RWPE1 (cell line): ENCODE measurements at regions not wholly inside any gene's neighbourhood (a gene's known extent, or its start where the extent isn't known, plus 50 kb on each side); places are given as distances from the start of the nearest gene placed in this dataset.

ENCODE experiments used
- CTCF ChIA-PET: fragments of 350-600 bp; sonication (Branson Sonifier 250); formaldehyde crosslinking; extraction: SDS; loops from one replicate; lab custom pipeline; 2021; lab: Yijun Ruan, JAX
- POLR2A ChIA-PET: fragments of 400-600 bp; formaldehyde crosslinking; extraction: SDS; loops from one replicate; lab custom pipeline; 2020; ENCODE audit warnings: antibody characterized with exemption; ENCODE audit not compliant: low non-redundant PET; lab: Yijun Ruan, JAX
- DNase-seq: peaks from one replicate; pipeline ENCODE4 v3.0.0; 2012; ENCODE audit warnings: low spot score
- H3K27ac ChIP-seq: fragments of 450-650 bp; 2 replicates; pipeline ENCODE4 v1.5.1; 2017
- TF ChIP-seq, protein P1 (sequence below): fragments of 450-650 bp; conservative IDR thresholded peaks from 2 replicates; pipeline ENCODE4 v1.5.1; 2017; ENCODE audit warnings: low read depth, mild to moderate bottlenecking

DNA sequence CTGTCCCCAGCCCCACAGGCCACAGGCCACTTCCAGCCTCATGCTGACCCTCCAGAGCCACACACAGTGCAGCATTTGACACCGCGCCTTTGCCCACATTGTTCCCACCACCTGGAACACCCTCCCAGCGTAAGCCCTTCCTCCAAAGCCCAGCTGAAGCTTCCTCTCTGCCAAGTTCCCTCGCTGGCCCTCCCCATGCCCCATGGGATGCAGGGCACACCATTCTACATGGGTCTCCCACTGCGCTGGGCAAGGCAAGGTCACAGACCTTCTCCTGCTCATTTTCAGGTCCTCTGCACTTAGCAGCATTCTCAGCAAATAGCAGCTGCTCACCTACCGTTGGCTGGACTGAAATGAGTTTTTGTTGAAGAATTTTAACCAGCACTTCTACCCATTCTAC is 455.5 kb downstream of the EIPR1 start:
- CTCF ChIA-PET = no interaction called here
- TF ChIP-seq, protein P1, sequence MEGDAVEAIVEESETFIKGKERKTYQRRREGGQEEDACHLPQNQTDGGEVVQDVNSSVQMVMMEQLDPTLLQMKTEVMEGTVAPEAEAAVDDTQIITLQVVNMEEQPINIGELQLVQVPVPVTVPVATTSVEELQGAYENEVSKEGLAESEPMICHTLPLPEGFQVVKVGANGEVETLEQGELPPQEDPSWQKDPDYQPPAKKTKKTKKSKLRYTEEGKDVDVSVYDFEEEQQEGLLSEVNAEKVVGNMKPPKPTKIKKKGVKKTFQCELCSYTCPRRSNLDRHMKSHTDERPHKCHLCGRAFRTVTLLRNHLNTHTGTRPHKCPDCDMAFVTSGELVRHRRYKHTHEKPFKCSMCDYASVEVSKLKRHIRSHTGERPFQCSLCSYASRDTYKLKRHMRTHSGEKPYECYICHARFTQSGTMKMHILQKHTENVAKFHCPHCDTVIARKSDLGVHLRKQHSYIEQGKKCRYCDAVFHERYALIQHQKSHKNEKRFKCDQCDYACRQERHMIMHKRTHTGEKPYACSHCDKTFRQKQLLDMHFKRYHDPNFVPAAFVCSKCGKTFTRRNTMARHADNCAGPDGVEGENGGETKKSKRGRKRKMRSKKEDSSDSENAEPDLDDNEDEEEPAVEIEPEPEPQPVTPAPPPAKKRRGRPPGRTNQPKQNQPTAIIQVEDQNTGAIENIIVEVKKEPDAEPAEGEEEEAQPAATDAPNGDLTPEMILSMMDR = no peak
- POLR2A ChIA-PET = no interaction called here
- H3K27ac ChIP-seq = no peak overlapping the region
- DNase-seq = no peak

DNA sequence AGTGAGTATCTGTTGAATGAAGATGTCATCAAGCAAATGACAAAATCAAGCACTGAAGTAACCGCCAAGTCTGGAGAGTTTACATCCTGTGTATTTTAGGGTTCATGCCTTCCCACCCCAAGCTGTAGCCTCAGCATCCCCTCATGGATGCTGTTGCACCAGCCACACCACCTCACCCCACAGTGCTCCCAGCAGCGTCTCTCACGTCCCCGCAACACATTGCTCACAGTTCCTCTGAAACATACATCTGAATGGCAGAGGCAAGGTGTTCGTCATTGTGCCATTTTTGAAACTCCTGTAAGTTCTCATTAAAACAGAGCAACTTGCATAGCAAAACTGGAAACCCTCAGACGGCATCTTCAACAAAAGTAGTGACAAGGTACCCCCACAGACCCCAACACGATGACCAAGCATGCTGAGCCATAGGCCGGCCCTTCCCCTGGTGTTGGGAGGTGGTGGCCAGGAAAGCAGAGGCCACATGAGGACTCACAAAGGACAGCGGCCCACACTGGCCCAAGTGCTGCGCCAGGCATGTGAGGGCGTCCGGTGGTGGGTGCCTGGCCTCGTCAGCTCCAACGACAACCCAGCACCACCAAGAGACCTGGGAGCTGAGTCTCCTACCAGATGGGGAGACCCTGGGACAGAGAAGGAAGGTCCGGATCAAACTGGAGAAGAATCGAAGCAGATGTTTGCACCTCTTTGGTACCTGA is 456.5 kb downstream of the EIPR1 start:
- ChIA-PET CTCF (interaction anchor here (0.6 kb wide), 1 partner anchor 22 kb away, joined by 4 read pairs; no protein-coding TSS in a partner anchor), POLR2A (no interaction called here)
- no peak for DNase-seq
- TF ChIP-seq, protein P1 = no peak
- H3K27ac ChIP-seq = no peak overlapping the region

DNA sequence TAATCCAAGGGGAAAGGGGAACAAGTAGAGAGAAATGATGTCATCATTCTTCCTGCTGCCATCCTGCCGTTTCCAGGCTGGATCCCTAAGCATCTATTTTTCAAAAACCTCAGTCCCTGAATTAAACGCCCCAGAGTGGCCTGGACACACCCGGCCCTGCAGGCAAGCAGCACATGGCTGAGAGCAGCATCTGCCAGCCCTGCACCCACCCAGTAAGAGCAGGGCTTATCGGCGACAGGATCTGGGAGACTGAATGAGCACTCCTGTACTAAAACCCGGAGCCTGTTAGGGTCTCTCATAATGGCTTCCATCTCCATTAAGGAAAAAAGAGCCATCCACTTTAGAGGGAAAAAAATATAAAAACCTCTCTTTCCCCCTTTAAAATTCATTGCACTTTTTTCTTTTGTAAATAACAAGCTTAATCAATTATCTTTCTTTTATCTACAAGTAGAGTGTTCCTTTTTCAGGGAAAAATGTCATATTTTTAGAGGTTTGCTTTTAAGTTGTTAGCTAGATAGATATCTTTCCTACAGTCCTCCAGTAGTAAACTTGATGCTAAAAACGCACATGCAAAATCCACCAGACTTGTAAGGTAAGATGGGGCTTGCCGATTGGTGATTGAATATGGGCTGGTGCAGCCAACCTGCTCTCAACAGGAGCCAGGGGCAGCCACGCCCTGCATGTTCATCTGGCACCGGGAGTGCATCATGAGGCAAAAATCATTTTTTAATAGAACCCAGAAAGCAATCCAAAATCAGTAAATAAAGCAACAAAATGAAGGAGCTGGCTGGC is 457.8 kb downstream of the EIPR1 start:
- TF ChIP-seq, protein P1 = no peak
- H3K27ac ChIP-seq = no peak overlapping the region
- POLR2A ChIA-PET = no interaction called here
- CTCF ChIA-PET = interaction anchor here (0.6 kb wide), 1 partner anchor 232 kb away, joined by 3 read pairs; no protein-coding TSS in a partner anchor
- DNase-seq = no peak

DNA sequence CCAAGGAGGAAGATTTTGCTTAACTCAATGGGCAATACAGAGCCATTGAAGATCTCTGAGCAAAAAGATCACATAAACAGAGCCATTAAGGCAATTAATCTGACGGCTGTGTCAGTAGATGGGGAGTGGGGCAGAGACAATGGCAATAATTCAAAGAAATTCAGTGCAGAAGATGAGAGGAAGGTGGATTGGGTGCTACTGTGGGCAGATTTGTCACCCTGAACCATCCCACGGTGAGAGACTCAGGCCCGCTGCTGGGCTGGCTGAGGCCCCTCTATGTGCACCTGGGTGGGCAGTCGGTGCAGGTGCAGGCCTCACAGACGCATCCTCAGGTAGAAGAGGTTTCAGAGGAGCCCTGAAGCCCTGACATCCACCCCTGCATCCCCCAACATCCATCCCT is 458.6 kb downstream of the EIPR1 start:
- CTCF ChIA-PET = no interaction called here
- no peak for DNase-seq

DNA sequence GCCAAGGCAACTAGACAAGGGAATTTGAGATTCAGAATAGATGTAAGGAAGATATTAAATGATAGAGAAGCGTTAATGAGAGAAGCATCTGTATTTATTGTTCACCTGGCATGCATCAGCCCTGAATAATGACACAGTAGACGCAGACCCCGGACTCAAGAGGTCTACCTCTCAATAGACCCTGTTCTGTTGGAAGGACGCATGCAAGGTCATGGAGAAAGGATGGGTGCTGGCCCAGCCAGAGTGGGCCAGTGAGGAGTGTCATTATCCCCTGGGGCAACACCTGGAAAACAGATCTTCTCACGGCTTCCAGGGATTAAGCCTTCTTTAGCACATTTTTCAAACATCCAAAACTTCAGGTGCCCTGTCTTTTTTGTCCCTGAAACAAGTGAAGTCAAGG is 461.0 kb downstream of the EIPR1 start:
- CTCF ChIA-PET = interaction anchor here (0.7 kb wide), 1 partner anchor 42 kb away, joined by 4 read pairs; no protein-coding TSS in a partner anchor
- DNase-seq = no peak
- H3K27ac ChIP-seq = no peak overlapping the region
- POLR2A ChIA-PET = interaction anchor here (0.6 kb wide), 1 partner anchor 253 kb away, joined by 3 read pairs; no protein-coding TSS in a partner anchor
- TF ChIP-seq, protein P1 = no peak

More for the DNA sequence above, 458.6 kb downstream of the EIPR1 start:
- POLR2A ChIA-PET = no interaction called here
- TF ChIP-seq, protein P1 = no peak
- H3K27ac ChIP-seq = no peak overlapping the region

DNA sequence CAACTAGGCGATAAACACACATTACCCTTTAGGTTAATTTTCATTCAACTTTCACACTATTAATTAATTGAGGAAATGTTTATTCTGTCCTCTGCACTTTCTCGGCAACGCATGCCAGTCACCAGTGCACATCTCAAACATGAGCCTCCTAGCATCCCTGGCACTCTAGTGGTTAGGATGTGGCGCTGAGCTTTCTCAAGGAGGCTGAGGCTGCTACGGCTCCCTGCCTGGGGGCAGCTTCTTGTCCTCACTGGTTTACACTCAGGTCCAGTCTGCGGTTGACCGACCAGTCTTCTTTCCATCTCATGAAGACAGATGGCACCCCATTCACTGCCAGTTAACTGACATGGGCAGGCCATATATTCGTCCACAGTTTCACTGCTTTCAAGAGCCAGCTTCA is 463.4 kb downstream of the EIPR1 start:
- TF ChIP-seq, protein P1 = no peak
- CTCF ChIA-PET = interaction anchor here (0.9 kb wide), 1 partner anchor 29 kb away, joined by 4 read pairs; no protein-coding TSS in a partner anchor
- H3K27ac ChIP-seq = no peak overlapping the region
- DNase-seq = no peak
- POLR2A ChIA-PET = no interaction called here
